ENCODE measurements at regions not wholly inside any gene's neighbourhood (a gene's known extent, or its start where the extent isn't known, plus 50 kb on each side); places are given as distances from the start of the nearest gene placed in this dataset.

DNA sequence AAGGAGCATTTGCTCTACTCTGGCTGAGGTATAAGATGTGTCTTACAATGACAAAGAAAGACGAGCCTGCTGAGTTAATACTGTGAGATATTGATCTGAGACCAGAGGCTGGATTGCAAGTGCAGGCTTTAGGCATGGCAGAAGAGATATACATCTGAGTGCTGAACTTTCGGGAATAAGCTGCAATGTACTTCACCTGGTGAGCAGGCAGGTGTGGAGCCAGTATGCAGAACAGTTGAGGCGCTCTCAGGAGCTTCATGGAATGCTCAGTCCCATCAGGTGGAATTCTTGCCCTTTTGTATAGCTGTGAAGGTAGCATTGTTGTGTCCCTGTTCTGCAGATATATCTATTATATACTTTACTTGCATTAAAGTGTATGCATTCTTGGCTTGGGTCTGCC is 179.3 kb upstream of the RIMS1 start:
- WGBS, 2 donors: 80 to 93% methylated on average over 3 of the region's 3 CpGs
- Histone ChIP-seq H3K27ac (no peak overlapping the region), H3K9me3 (no peaks in the 10 kb centered on the region), H3K4me3 (no peak overlapping the region), H3K36me3 (no peaks in the 10 kb centered on the region), H3K27me3 (no peaks in the 10 kb centered on the region), H3K4me1 (no peaks in the 10 kb centered on the region)
- DNase-seq (ENCODE audit: low spot score in 2 of 2): no peak
- no peak for TF ChIP-seq POLR2A (IDR thresholded peaks at IDR 0.05)
- TF ChIP-seq, protein P1, sequence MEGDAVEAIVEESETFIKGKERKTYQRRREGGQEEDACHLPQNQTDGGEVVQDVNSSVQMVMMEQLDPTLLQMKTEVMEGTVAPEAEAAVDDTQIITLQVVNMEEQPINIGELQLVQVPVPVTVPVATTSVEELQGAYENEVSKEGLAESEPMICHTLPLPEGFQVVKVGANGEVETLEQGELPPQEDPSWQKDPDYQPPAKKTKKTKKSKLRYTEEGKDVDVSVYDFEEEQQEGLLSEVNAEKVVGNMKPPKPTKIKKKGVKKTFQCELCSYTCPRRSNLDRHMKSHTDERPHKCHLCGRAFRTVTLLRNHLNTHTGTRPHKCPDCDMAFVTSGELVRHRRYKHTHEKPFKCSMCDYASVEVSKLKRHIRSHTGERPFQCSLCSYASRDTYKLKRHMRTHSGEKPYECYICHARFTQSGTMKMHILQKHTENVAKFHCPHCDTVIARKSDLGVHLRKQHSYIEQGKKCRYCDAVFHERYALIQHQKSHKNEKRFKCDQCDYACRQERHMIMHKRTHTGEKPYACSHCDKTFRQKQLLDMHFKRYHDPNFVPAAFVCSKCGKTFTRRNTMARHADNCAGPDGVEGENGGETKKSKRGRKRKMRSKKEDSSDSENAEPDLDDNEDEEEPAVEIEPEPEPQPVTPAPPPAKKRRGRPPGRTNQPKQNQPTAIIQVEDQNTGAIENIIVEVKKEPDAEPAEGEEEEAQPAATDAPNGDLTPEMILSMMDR (IDR thresholded peaks at IDR 0.05): no peak
- no peak for TF ChIP-seq EP300 (IDR thresholded peaks at IDR 0.05)

DNA sequence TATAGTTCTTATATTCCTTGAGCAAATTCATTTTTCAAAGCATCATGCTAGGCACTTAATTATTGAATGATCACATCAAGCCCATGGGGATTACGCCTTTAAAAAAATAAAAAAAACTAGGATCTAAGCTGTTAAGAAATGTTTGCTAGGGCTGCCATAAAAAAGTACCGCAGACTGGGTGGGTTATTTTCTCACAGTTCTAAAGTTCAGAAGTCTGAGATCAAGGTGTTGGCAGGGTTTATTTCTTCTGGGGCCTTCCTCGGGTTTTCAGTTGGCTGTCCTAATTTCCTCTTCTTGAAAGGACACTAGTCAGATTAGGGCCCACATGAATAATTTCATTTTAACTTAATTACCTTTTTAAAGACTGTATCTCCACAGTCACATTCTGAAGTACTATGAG is 165.6 kb upstream of the RIMS1 start:
- 29 to 51% methylated on average over 3 of the region's 3 CpGs for WGBS, 2 donors

DNA sequence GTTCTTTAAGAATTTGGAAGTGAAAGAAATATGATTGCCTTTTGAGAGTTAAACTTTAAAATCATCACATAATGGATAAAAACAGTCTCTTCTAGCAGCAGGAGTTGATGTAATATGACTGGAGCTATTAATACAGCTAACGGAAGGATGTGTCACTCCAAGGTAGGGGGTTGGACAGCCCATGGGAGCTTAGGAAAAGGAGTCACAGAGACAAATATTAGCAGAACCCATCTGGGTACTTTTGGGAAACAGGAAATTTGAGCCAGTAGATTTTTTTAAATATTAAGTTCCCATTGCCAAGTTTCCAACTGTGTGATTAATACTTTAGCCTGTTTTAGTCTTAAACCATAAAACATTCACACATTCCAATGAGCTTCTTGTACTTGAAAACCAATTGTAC is 164.7 kb upstream of the RIMS1 start:
- H3K27me3 ChIP-seq: no peaks in the 10 kb centered on the region
- TF ChIP-seq EP300 (IDR thresholded peaks at IDR 0.05): no peak
- TF ChIP-seq, protein P1 (IDR thresholded peaks at IDR 0.05): no peak
- H3K9me3 ChIP-seq: no peaks in the 10 kb centered on the region
- H3K36me3 ChIP-seq: no peaks in the 10 kb centered on the region
- 30 to 39% methylated on average over 1 of the region's 1 CpG for WGBS, 2 donors
- H3K27ac ChIP-seq: no peak overlapping the region
- peaks cover 0 to 3% (median 0%) of the 10 kb centered on the region in 4 donors for H3K4me1 ChIP-seq
- no peak for DNase-seq (ENCODE audit: low spot score in 2 of 2)
- no peak overlapping the region for H3K4me3 ChIP-seq

More for the DNA sequence above, 165.6 kb upstream of the RIMS1 start:
- TF ChIP-seq POLR2A (IDR thresholded peaks at IDR 0.05) (no peak), EP300 (IDR thresholded peaks at IDR 0.05) (no peak)
- Histone ChIP-seq H3K36me3 (no peaks in the 10 kb centered on the region), H3K4me3 (no peak overlapping the region), H3K27ac (no peak overlapping the region), H3K27me3 (no peaks in the 10 kb centered on the region), H3K4me1 (peaks cover 0 to 3% (median 0%) of the 10 kb centered on the region in 4 donors), H3K9me3 (no peaks in the 10 kb centered on the region)
- DNase-seq (ENCODE audit: low spot score in 2 of 2): no peak

DNA sequence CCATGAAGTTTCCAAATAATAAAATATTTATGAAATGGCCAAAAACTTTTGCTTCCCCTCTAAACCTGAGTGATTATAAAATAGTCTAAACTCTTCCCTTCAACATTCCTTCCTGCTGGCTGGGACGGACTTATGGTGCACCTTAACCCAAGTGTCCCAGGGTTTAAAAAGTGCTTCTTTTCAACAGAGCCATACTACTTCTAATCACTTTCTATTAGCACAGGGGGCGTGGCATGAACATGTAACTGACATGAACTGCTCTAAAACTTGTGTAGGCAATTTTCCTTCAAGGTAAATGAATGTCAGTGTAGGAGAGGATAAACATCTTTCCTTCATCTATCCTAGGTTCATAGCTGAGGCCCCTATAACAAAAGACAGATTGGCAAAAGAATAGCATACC is 163.6 kb upstream of the RIMS1 start:
- Histone ChIP-seq H3K27ac (no peak overlapping the region), H3K4me1 (peaks cover 0 to 3% (median 0%) of the 10 kb centered on the region in 4 donors), H3K4me3 (no peak overlapping the region), H3K27me3 (no peaks in the 10 kb centered on the region), H3K36me3 (no peaks in the 10 kb centered on the region), H3K9me3 (no peaks in the 10 kb centered on the region)
- TF ChIP-seq EP300 (IDR thresholded peaks at IDR 0.05) (no peak), POLR2A (IDR thresholded peaks at IDR 0.05) (no peak)
- TF ChIP-seq, protein P1 (IDR thresholded peaks at IDR 0.05): no peak
- no peak for DNase-seq (ENCODE audit: low spot score in 2 of 2)
- WGBS, 2 donors: 81 to 85% methylated on average over 2 of the region's 2 CpGs

DNA sequence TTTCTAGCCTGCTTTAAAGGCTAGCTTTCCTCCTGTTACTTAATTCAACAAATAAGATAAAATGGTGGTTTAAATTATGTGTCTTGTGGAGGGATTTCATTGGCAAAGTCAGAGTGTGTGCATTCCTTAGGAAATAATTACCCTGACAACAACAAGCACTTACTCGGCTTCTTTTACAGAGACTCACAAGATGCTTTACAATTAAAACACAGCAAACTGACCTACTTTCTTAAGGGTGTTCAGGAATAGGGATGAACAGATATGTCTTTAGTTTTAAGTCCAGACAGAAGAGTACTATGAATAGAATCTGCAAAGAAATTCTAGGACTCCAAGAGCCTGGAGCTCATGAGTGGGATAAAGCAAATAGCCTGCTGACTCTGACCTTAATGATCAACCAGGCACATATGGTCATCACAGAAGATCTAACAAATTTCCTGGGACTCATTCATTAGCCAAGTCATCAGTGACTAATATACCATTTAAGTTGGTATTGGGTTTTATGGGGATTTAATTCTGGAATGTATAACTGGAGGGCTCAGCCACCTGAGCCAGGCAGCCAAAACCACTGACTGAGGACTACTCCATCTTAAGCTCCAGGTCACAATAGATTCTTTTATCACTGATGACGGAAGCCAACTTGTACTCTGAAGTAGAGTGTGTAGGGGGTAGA is 161.8 kb upstream of the RIMS1 start:
- no peak overlapping the region for H3K27ac ChIP-seq
- no peaks in the 10 kb centered on the region for H3K9me3 ChIP-seq
- no peak overlapping the region for H3K4me3 ChIP-seq
- TF ChIP-seq, protein P1 (IDR thresholded peaks at IDR 0.05): no peak
- TF ChIP-seq POLR2A (IDR thresholded peaks at IDR 0.05) (no peak), EP300 (IDR thresholded peaks at IDR 0.05) (no peak)
- H3K36me3 ChIP-seq: no peaks in the 10 kb centered on the region
- DNase-seq (ENCODE audit: low spot score in 2 of 2): no peak
- no peaks in the 10 kb centered on the region for H3K27me3 ChIP-seq
- peaks cover 0 to 3% (median 0%) of the 10 kb centered on the region in 4 donors for H3K4me1 ChIP-seq
- 69 to 70% methylated on average over 2 of the region's 2 CpGs for WGBS, 2 donors
